Endodermal cell (in vitro differentiated cells): ENCODE measurements at regions not wholly inside any gene's neighbourhood (a gene's known extent, or its start where the extent isn't known, plus 50 kb on each side); places are given as distances from the start of the nearest gene placed in this dataset.

Experiments used
- DNase-seq: peaks from one replicate; pipeline ENCODE4 v3.0.0-alpha.2; 2017
- H3K27ac ChIP-seq: 2 replicates; pipeline ENCODE4 v1.5.1; 2013; ENCODE audit warnings: mild to moderate bottlenecking, low read depth, low read length, moderate library complexity
- H3K27me3 ChIP-seq: 2 replicates; pipeline ENCODE4 v1.6.1; 2013; ENCODE audit warnings: mild to moderate bottlenecking, low read length, moderate library complexity; ENCODE audit not compliant: insufficient read depth, control insufficient read depth, poor library complexity, severe bottlenecking
- H3K36me3 ChIP-seq: 2 replicates; pipeline ENCODE4 v1.7.0; 2013; ENCODE audit warnings: mild to moderate bottlenecking, low read length, moderate library complexity; ENCODE audit not compliant: control insufficient read depth, insufficient read depth
- H3K4me1 ChIP-seq: one replicate; pipeline ENCODE4 v1.7.0; 2013; ENCODE audit warnings: low read length; ENCODE audit not compliant: control insufficient read depth, insufficient read depth
- H3K4me3 ChIP-seq: 2 replicates; pipeline ENCODE4 v1.5.1; 2013; ENCODE audit warnings: mild to moderate bottlenecking, low read length, moderate library complexity
- H3K9ac ChIP-seq: 2 replicates; pipeline ENCODE4 v1.6.1; 2013; ENCODE audit warnings: mild to moderate bottlenecking, low read length, moderate library complexity; ENCODE audit not compliant: poor library complexity, severe bottlenecking; ENCODE audit errors: extremely low read depth
- H3K9me3 ChIP-seq: 2 replicates; pipeline ENCODE4 v1.6.1; 2013; ENCODE audit warnings: mild to moderate bottlenecking, low read length, moderate library complexity; ENCODE audit not compliant: control insufficient read depth
- H3K27ac Mint-ChIP-seq: 2 replicates; pipeline ENCODE4 v1.8.0; 2020; ENCODE audit warnings: mixed read lengths
- H3K27me3 Mint-ChIP-seq: 2 replicates; pipeline ENCODE4 v1.8.0; 2021; ENCODE audit warnings: mild to moderate bottlenecking, mixed read lengths; ENCODE audit not compliant: insufficient read depth
- H3K36me3 Mint-ChIP-seq: 2 replicates; pipeline ENCODE4 v1.8.0; 2020; ENCODE audit warnings: low read depth, mixed read lengths
- H3K4me1 Mint-ChIP-seq: 2 replicates; pipeline ENCODE4 v1.8.0; 2020; ENCODE audit warnings: mixed read lengths
- H3K4me3 Mint-ChIP-seq: 2 replicates; pipeline ENCODE4 v1.8.0; 2020; ENCODE audit warnings: mild to moderate bottlenecking, moderate library complexity, mixed read lengths
- H3K9me3 Mint-ChIP-seq: 2 replicates; pipeline ENCODE4 v1.8.0; 2020; ENCODE audit warnings: mild to moderate bottlenecking, mixed read lengths
- WGBS, 2 experiments: methylation state at CpG; one replicate each; pipeline versions ENCODE4 v1.1.5 to v1.1.7; 2013; ENCODE audit warnings: missing lambda C conversion rate in 2 of 2, mixed read lengths in 1 of 2; ENCODE audit not compliant: insufficient coverage in 1 of 2, insufficient read length in 1 of 2; 5-methylcytosine and 5-hydroxymethylcytosine counted together
- TF ChIP-seq, protein P1 (sequence below): fragments of 200-600 bp; sonication (generic); conservative IDR thresholded peaks from 2 replicates; pipeline ENCODE4 v1.5.0; 2021; ENCODE audit warnings: antibody characterized with exemption, mild to moderate bottlenecking

DNA sequence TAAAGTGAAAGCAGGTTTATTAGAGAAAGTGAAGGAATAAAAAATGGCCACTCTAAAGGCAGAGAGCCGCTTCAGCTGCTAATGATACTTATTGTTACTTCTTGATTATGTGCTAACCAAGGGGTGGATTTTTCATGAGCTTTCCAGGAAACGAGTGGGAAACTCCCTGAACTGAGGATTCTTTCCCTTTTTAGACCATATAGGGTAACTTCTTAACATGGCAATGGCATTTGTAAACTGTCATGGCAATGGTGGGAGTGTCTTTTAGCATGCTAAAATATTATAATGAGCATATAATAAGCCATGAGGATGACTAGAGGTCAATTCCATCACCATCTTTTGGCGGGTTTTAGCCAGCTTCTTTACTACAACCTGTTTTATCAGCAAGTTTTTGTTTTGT lies 890.0 kb downstream of the UQCRFS1 start:
- Mint-ChIP-seq H3K27me3 (no peaks in the 10 kb centered on the region), H3K4me1 (peaks cover 76% of the 10 kb centered on the region), H3K4me3 (no peak overlapping the region), H3K27ac (no peak overlapping the region), H3K9me3 (no peaks in the 10 kb centered on the region), H3K36me3 (no peaks in the 10 kb centered on the region)
- H3K27me3 ChIP-seq = no peaks in the 10 kb centered on the region
- H3K36me3 ChIP-seq = no peaks in the 10 kb centered on the region
- no peak overlapping the region for H3K9ac ChIP-seq
- H3K27ac ChIP-seq = no peak overlapping the region
- DNase-seq = no peak
- no peak overlapping the region for H3K4me3 ChIP-seq
- WGBS, 2 experiments = 93 to 94% methylated on average over 2 to 3 of the region's 3 CpGs
- H3K4me1 ChIP-seq = peaks cover 18% of the 10 kb centered on the region
- H3K9me3 ChIP-seq = no peaks in the 10 kb centered on the region
- TF ChIP-seq, protein P1, sequence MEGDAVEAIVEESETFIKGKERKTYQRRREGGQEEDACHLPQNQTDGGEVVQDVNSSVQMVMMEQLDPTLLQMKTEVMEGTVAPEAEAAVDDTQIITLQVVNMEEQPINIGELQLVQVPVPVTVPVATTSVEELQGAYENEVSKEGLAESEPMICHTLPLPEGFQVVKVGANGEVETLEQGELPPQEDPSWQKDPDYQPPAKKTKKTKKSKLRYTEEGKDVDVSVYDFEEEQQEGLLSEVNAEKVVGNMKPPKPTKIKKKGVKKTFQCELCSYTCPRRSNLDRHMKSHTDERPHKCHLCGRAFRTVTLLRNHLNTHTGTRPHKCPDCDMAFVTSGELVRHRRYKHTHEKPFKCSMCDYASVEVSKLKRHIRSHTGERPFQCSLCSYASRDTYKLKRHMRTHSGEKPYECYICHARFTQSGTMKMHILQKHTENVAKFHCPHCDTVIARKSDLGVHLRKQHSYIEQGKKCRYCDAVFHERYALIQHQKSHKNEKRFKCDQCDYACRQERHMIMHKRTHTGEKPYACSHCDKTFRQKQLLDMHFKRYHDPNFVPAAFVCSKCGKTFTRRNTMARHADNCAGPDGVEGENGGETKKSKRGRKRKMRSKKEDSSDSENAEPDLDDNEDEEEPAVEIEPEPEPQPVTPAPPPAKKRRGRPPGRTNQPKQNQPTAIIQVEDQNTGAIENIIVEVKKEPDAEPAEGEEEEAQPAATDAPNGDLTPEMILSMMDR = no peak

DNA sequence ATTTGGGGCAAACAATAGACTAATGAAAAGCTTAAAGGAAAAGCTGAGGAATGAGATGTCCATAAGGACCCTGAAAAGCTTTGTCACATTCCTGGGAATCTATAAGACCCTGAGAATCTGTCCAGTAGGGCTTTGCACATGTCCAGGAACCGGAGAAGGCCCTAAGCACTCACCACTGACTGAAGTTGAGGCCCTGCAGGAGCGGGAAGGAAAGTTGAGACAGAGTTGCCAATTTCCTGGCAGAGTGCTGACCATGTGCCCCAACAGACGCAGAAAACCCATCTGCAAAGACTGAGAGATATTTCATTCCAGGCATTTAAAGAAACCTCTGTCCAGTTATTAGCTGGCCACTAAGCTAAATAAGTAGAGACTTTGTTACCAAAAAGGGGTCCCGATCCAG lies 890.5 kb downstream of the UQCRFS1 start:
- Histone ChIP-seq H3K27me3 (no peaks in the 10 kb centered on the region), H3K4me3 (no peak overlapping the region), H3K4me1 (peaks cover 18% of the 10 kb centered on the region), H3K36me3 (no peaks in the 10 kb centered on the region), H3K27ac (no peak overlapping the region), H3K9ac (no peak overlapping the region), H3K9me3 (no peaks in the 10 kb centered on the region)
- WGBS, 2 experiments = 94 to 97% methylated on average over 3 to 4 of the region's 4 CpGs
- H3K4me1 Mint-ChIP-seq = peaks cover 73% of the 10 kb centered on the region
- H3K27me3 Mint-ChIP-seq = no peaks in the 10 kb centered on the region
- no peak for DNase-seq
- no peak overlapping the region for H3K4me3 Mint-ChIP-seq
- H3K36me3 Mint-ChIP-seq = no peaks in the 10 kb centered on the region
- H3K27ac Mint-ChIP-seq = no peak overlapping the region
- TF ChIP-seq, protein P1 = no peak
- no peaks in the 10 kb centered on the region for H3K9me3 Mint-ChIP-seq

DNA sequence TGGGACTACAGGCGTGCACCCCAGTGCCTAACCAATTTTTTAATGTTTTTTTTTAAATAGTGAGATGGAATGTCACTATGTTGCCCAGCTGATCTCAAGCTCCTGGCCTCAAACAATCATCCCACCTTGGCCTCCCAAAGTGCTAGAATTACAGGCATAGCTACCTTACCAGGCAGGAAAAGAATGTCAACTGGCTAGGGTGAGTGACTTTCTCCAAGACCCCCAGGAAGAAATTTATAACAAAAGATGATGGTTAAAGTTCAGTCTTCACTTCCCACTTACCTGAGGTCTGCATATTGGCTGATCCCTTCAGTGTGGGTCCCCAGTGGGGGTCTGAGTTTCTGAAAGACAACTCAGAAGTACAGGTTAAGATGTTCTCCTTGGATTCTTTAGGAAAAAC lies 893.0 kb downstream of the UQCRFS1 start:
- TF ChIP-seq, protein P1 = no peak
- H3K9ac ChIP-seq = no peak overlapping the region
- Mint-ChIP-seq H3K4me1 (peaks cover 69% of the 10 kb centered on the region), H3K9me3 (no peaks in the 10 kb centered on the region), H3K4me3 (no peak overlapping the region), H3K27ac (no peak overlapping the region), H3K36me3 (no peaks in the 10 kb centered on the region), H3K27me3 (no peaks in the 10 kb centered on the region)
- no peaks in the 10 kb centered on the region for H3K36me3 ChIP-seq
- peaks cover 15% of the 10 kb centered on the region for H3K4me1 ChIP-seq
- H3K9me3 ChIP-seq = no peaks in the 10 kb centered on the region
- DNase-seq = no peak
- H3K27me3 ChIP-seq = no peaks in the 10 kb centered on the region
- H3K4me3 ChIP-seq = no peak overlapping the region
- WGBS, 2 experiments = 100% methylated on average over 1 of the region's 1 CpG; no CpG with 5 or more reads in 1 of the 2 experiments
- no peak overlapping the region for H3K27ac ChIP-seq
